ENCODE measurements at regions not wholly inside any gene's neighbourhood (a gene's known extent, or its start where the extent isn't known, plus 50 kb on each side); places are given as distances from the start of the nearest gene placed in this dataset.

GRCh38 chr3:76872999-76873398 lies 166.9 kb upstream of the ROBO2 start:
- H3K9me2 ChIP-seq = no peaks in the 10 kb centered on the region
- TF ChIP-seq RXRA (IDR thresholded peaks at IDR 0.05; ENCODE audit: borderline replicate concordance, low read depth) = no peak
- TF ChIP-seq MXI1 (IDR thresholded peaks at IDR 0.05; ENCODE audit: low read depth, low read length) = no peak
- TF ChIP-seq SIN3A (IDR thresholded peaks at IDR 0.05; ENCODE audit: borderline replicate concordance, low read depth, low read length) = no peak
- no peak for TF ChIP-seq YY1 (IDR thresholded peaks at IDR 0.05; ENCODE audit: low read depth)
- TF ChIP-seq EZH2phosphoT487 (IDR thresholded peaks at IDR 0.05; ENCODE audit: borderline replicate concordance, low read depth) = no peak
- TF ChIP-seq TAF1 (IDR thresholded peaks at IDR 0.05; ENCODE audit: borderline replicate concordance, low read depth, low read length) = no peak
- no peak for TF ChIP-seq FOXJ3 (CRISPR knock-in tag; IDR thresholded peaks at IDR 0.05)
- no peak for TF ChIP-seq SMC3 (IDR thresholded peaks at IDR 0.05; ENCODE audit: low read depth, low read length)
- no peak for TF ChIP-seq FOSL2 (IDR thresholded peaks at IDR 0.05; ENCODE audit: borderline replicate concordance, low read depth)
- H3K4me2 ChIP-seq = no peak overlapping the region
- H3K4me1 ChIP-seq (ENCODE audit: control insufficient read depth in 1 of 2, insufficient read depth in 2 of 2, low read depth in 1 of 2, low read length in 1 of 2) = no peaks in the 10 kb centered on the region
- H4K20me1 ChIP-seq (ENCODE audit: insufficient read depth) = no peaks in the 10 kb centered on the region
- no peaks in the 10 kb centered on the region for H3K9me3 ChIP-seq
- H3F3A ChIP-seq (replicated peaks; ENCODE audit: insufficient read depth) = no peaks in the 10 kb centered on the region
- H3K79me2 ChIP-seq (ENCODE audit: insufficient read depth) = no peaks in the 10 kb centered on the region
- no peaks in the 10 kb centered on the region for H3K27me3 ChIP-seq (ENCODE audit: insufficient read depth)
- H3K27ac ChIP-seq (ENCODE audit: low read depth in 2 of 2, low read length in 1 of 2) = no peak overlapping the region
- 25% methylated on average over 1 of the region's 1 CpG for WGBS (ENCODE audit: low lambda C conversion rate)
- H3K36me3 ChIP-seq (replicated peaks in 1 of 2; ENCODE audit: control insufficient read depth in 1 of 2, insufficient read depth in 2 of 2, low read length in 1 of 2) = no peaks in the 10 kb centered on the region
- H2AFZ ChIP-seq (ENCODE audit: low read depth) = no peak overlapping the region
- ChIA-PET CTCF (no interaction called here), POLR2A (no interaction called here)
- H3K9ac ChIP-seq = no peak overlapping the region
- no peak overlapping the region for H3K4me3 ChIP-seq (ENCODE audit: low read depth in 2 of 2, low read length in 1 of 2)
- DNase-seq = no peak

GRCh38 chr3:76873532-76874242 lies 166.2 kb upstream of the ROBO2 start:
- ChIA-PET CTCF (no interaction called here), POLR2A (no interaction called here)
- H3K27ac ChIP-seq (ENCODE audit: low read depth in 2 of 2, low read length in 1 of 2) = no peak overlapping the region
- WGBS (ENCODE audit: low lambda C conversion rate) = 79% methylated on average over 10 of the region's 10 CpGs
- H3K4me1 ChIP-seq (ENCODE audit: control insufficient read depth in 1 of 2, insufficient read depth in 2 of 2, low read depth in 1 of 2, low read length in 1 of 2) = no peaks in the 10 kb centered on the region
- no peak overlapping the region for H3K9ac ChIP-seq
- no peaks in the 10 kb centered on the region for H4K20me1 ChIP-seq (ENCODE audit: insufficient read depth)
- no peak overlapping the region for H2AFZ ChIP-seq (ENCODE audit: low read depth)
- H3K9me3 ChIP-seq = no peaks in the 10 kb centered on the region
- no peaks in the 10 kb centered on the region for H3K27me3 ChIP-seq (ENCODE audit: insufficient read depth)
- no peak for DNase-seq
- H3K4me2 ChIP-seq = no peak overlapping the region
- H3K9me2 ChIP-seq = no peaks in the 10 kb centered on the region
- no peaks in the 10 kb centered on the region for H3F3A ChIP-seq (replicated peaks; ENCODE audit: insufficient read depth)
- TF ChIP-seq YY1 (IDR thresholded peaks at IDR 0.05; ENCODE audit: low read depth) (no peak), RCOR1 (IDR thresholded peaks at IDR 0.05; ENCODE audit: low read length) (no peak), GABPA (IDR thresholded peaks at IDR 0.05; ENCODE audit: low read depth) (no peak), SIN3A (IDR thresholded peaks at IDR 0.05; ENCODE audit: borderline replicate concordance, low read depth, low read length) (no peak), FOXM1 (IDR thresholded peaks at IDR 0.05; ENCODE audit: low read depth) (no peak), RAD21 (IDR thresholded peaks at IDR 0.05; ENCODE audit: low read length) (no peak)
- no peaks in the 10 kb centered on the region for H3K79me2 ChIP-seq (ENCODE audit: insufficient read depth)
- no peaks in the 10 kb centered on the region for H3K36me3 ChIP-seq (replicated peaks in 1 of 2; ENCODE audit: control insufficient read depth in 1 of 2, insufficient read depth in 2 of 2, low read length in 1 of 2)
- no peak overlapping the region for H3K4me3 ChIP-seq (ENCODE audit: low read depth in 2 of 2, low read length in 1 of 2)

GRCh38 chr3:76879959-76880358 lies 159.9 kb upstream of the ROBO2 start:
- POLR2A ChIA-PET = no interaction called here
- Histone ChIP-seq H2AFZ (ENCODE audit: low read depth) (no peak overlapping the region), H3K27me3 (ENCODE audit: insufficient read depth) (no peaks in the 10 kb centered on the region), H3K9me3 (no peaks in the 10 kb centered on the region), H4K20me1 (ENCODE audit: insufficient read depth) (no peaks in the 10 kb centered on the region), H3K4me1 (ENCODE audit: control insufficient read depth in 1 of 2, insufficient read depth in 2 of 2, low read depth in 1 of 2, low read length in 1 of 2) (no peaks in the 10 kb centered on the region), H3K36me3 (replicated peaks in 1 of 2; ENCODE audit: control insufficient read depth in 1 of 2, insufficient read depth in 2 of 2, low read length in 1 of 2) (no peaks in the 10 kb centered on the region), H3K27ac (ENCODE audit: low read depth in 2 of 2, low read length in 1 of 2) (no peak overlapping the region), H3K4me3 (ENCODE audit: low read depth in 2 of 2, low read length in 1 of 2) (no peak overlapping the region), H3K79me2 (ENCODE audit: insufficient read depth) (no peaks in the 10 kb centered on the region), H3K9ac (no peak overlapping the region), H3F3A (replicated peaks; ENCODE audit: insufficient read depth) (no peaks in the 10 kb centered on the region), H3K4me2 (no peak overlapping the region), H3K9me2 (no peaks in the 10 kb centered on the region)
- 41% methylated on average over 3 of the region's 3 CpGs for WGBS (ENCODE audit: low lambda C conversion rate)
- CTCF ChIA-PET = interaction anchor here (0.7 to 1.1 kb wide), 2 partner anchors 110 to 468 kb away, joined by 3 read pairs; no protein-coding TSS in a partner anchor
- DNase-seq = no peak
- TF ChIP-seq PBX3 (IDR thresholded peaks at IDR 0.05) (no peak), RAD21 (IDR thresholded peaks at IDR 0.05; ENCODE audit: low read length) (no peak), POLR2AphosphoS5 (IDR thresholded peaks at IDR 0.05; ENCODE audit: low read depth, low read length) (no peak), CTCF (IDR thresholded peaks at IDR 0.05) (no peak), RCOR1 (IDR thresholded peaks at IDR 0.05; ENCODE audit: low read length) (no peak), YY1 (IDR thresholded peaks at IDR 0.05; ENCODE audit: low read depth) (no peak), NRF1 (IDR thresholded peaks at IDR 0.05; ENCODE audit: low read depth, low read length) (no peak)
